ENCODE measurements at regions not wholly inside any gene's neighbourhood (a gene's known extent, or its start where the extent isn't known, plus 50 kb on each side); places are given as distances from the start of the nearest gene placed in this dataset.

GRCh38 chr9:3137347-3137695 lies 293.4 kb upstream of the PUM3 start:
- no peak for TF ChIP-seq CTCF (IDR thresholded peaks at IDR 0.05)
- ATAC-seq (ENCODE audit: low read depth): no peak
- peaks cover 2% of the 10 kb centered on the region for H3K27me3 Mint-ChIP-seq

GRCh38 chr9:3136686-3137346 lies 292.9 kb upstream of the PUM3 start:
- no peak for ATAC-seq (ENCODE audit: low read depth)

More at GRCh38 chr9:3137347-3137695, 293.4 kb upstream of the PUM3 start:
- Mint-ChIP-seq H3K4me3 (no peak overlapping the region), H3K4me1 (no peaks in the 10 kb centered on the region), H3K27ac (no peak overlapping the region), H3K9me3 (no peaks in the 10 kb centered on the region), H3K36me3 (ENCODE audit: low read depth) (no peaks in the 10 kb centered on the region)
- no peak for DNase-seq
- ChIA-PET POLR2A (no interaction called here), CTCF (no interaction called here)
- intact Hi-C loops (cut with micrococcal nuclease): no loop called here

GRCh38 chr9:3136230-3136629 lies 292.3 kb upstream of the PUM3 start:
- no peak for ATAC-seq (ENCODE audit: low read depth)
- no peak for TF ChIP-seq CTCF (IDR thresholded peaks at IDR 0.05)
- no peak overlapping the region for H3K4me3 Mint-ChIP-seq

More at GRCh38 chr9:3136686-3137346, 292.9 kb upstream of the PUM3 start:
- Mint-ChIP-seq H3K27me3 (peaks cover 2% of the 10 kb centered on the region), H3K36me3 (ENCODE audit: low read depth) (no peaks in the 10 kb centered on the region), H3K4me1 (no peaks in the 10 kb centered on the region), H3K27ac (no peak overlapping the region), H3K9me3 (no peaks in the 10 kb centered on the region), H3K4me3 (no peak overlapping the region)
- POLR2A ChIA-PET: no interaction called here
- intact Hi-C loops (cut with micrococcal nuclease): no loop called here
- TF ChIP-seq CTCF (IDR thresholded peaks at IDR 0.05): no peak
- CTCF ChIA-PET: no interaction called here
- DNase-seq: no peak

GRCh38 chr9:3127564-3127963 lies 283.7 kb upstream of the PUM3 start:
- H3K4me1 Mint-ChIP-seq: no peaks in the 10 kb centered on the region
- ATAC-seq (ENCODE audit: low read depth) (no peak), DNase-seq (no peak)
- no peaks in the 10 kb centered on the region for H3K9me3 Mint-ChIP-seq
- H3K27me3 Mint-ChIP-seq: peaks cover 4% of the 10 kb centered on the region
- CTCF ChIA-PET: no interaction called here
- no peaks in the 10 kb centered on the region for H3K36me3 Mint-ChIP-seq (ENCODE audit: low read depth)
- intact Hi-C loops (cut with micrococcal nuclease): no loop called here
- no peak overlapping the region for H3K4me3 Mint-ChIP-seq
- TF ChIP-seq CTCF (IDR thresholded peaks at IDR 0.05): no peak
- no peak overlapping the region for H3K27ac Mint-ChIP-seq
- POLR2A ChIA-PET: no interaction called here

More at GRCh38 chr9:3136230-3136629, 292.3 kb upstream of the PUM3 start:
- Mint-ChIP-seq H3K36me3 (ENCODE audit: low read depth) (no peaks in the 10 kb centered on the region), H3K27ac (no peak overlapping the region), H3K9me3 (no peaks in the 10 kb centered on the region), H3K27me3 (peaks cover 2% of the 10 kb centered on the region), H3K4me1 (no peaks in the 10 kb centered on the region)
- POLR2A ChIA-PET: no interaction called here
- CTCF ChIA-PET: no interaction called here
- intact Hi-C loops (cut with micrococcal nuclease): no loop called here
- DNase-seq: no peak

GRCh38 chr9:3125602-3126405 lies 281.9 kb upstream of the PUM3 start:
- Mint-ChIP-seq H3K27me3 (peaks cover 4% of the 10 kb centered on the region), H3K4me1 (no peaks in the 10 kb centered on the region), H3K27ac (no peak overlapping the region), H3K36me3 (ENCODE audit: low read depth) (no peaks in the 10 kb centered on the region), H3K9me3 (no peaks in the 10 kb centered on the region), H3K4me3 (no peak overlapping the region)
- ChIA-PET CTCF (no interaction called here), POLR2A (no interaction called here)
- intact Hi-C loops (cut with micrococcal nuclease): no loop called here
- DNase-seq (no peak), ATAC-seq (ENCODE audit: low read depth) (no peak)
- TF ChIP-seq CTCF (IDR thresholded peaks at IDR 0.05): no peak
